ENCODE measurements at regions not wholly inside any gene's neighbourhood (a gene's known extent, or its start where the extent isn't known, plus 50 kb on each side); places are given as distances from the start of the nearest gene placed in this dataset.
"Not testable (repeated sequence)": the region's sequence is repeated elsewhere in the genome, so short reads cannot be mapped to it uniquely, and the experiment has no call there.

- no peak for DNase-seq
These were observed 122.3 kb upstream of the TACR3 start for GRCh38 chr4:103842076-103842475.

- DNase-seq, result not testable (repeated sequence)
These were observed 90.5 kb upstream of the TACR3 start for GRCh38 chr4:103810308-103810707.

DNA sequence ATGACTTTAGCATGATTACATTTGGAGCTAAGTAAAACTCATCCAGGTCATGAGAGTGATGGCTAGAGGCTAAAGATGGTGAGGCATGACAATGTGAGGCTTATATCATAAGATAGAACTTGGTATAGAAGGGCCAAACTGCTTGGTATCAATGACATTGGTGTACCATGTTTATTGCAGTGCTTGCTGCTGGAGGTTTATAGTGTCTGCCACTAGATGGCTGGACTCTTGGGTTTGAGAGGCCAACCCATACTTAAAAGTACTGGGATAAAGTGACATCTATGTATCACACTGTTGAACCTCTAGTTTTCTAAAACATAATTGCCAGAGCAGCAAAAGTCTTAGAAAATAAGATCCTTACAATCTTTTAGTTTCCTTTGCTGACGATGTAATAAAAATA is 83.0 kb upstream of the TACR3 start:
- no peak for DNase-seq

- no peak for DNase-seq
These were observed 67.3 kb upstream of the TACR3 start for GRCh38 chr4:103787057-103787456.

GRCh38 chr4:103786593-103786992 is 66.8 kb upstream of the TACR3 start:
- no peak for DNase-seq

GRCh38 chr4:103786014-103786413 is 66.2 kb upstream of the TACR3 start:
- no peak for DNase-seq

DNA sequence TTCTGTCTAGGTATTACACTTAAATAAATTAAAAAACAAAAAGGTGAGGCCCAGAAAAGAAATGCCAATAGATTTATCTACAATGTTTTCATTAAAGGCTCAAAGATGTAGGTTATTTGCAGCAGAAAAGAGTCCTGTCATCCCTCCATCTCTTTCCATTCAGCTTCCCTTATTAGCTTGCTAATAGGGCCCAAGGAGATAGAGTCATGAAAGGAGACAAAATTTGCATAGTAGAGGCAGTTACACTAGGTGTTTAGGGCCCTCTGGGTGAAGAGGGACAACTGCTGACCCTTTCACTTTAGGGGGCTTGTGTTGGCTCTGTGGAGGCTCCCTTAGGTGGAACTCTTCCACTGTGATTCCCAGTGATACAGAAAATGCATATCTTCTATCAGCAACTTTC is 58.4 kb upstream of the TACR3 start:
- no peak for DNase-seq

DNA sequence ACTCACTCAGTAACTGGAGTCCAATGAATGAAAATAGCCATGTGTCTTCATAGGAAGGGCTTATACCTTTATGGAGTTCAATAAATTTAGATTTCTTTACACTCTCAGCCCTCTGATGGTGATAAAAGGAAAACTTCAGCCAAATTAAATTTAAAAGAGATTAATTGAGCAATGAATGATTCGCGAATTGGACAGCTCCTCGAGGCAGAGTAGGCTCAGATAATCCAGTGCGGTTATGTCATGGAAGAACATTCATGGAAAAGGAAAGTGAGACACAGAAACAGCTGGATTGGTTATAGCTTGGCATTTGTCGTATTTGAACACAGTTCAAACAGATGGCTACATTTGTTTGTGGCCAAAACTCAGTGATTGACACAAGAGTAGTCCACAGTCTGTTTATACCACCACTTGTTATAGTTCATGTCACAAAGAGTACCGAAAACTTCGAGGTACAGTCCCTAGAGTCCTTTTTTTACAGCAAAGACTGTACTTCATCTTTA is 54.6 kb upstream of the TACR3 start:
- no peak for DNase-seq

DNA sequence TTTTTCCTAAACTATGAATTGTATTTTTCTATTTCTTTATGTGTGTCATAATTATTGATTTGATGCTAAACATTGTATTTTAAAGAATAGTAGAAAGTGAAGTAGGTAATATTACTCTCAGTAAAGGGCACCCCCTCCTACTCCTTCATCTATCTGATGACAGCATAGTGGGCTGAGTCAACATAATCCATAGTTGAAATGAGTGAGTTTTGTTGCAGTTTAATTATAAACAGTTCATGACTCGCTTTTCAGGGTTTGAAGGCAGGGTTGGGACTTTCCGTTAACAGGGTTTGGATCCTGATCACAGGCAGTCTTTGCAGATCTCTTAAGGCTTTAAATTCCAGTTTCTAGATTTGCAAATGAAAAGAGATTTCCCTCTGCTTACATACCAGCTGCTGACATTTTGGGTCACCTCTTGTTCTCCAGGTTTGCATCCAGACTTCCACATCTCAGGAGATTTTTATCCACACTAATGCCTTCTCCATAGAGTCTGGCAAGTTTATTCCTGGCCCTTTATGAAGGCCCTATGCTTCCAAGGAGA is 54.0 kb upstream of the TACR3 start:
- DNase-seq, result no peak
